ENCODE measurements at regions not wholly inside any gene's neighbourhood (a gene's known extent, or its start where the extent isn't known, plus 50 kb on each side); places are given as distances from the start of the nearest gene placed in this dataset.

DNA sequence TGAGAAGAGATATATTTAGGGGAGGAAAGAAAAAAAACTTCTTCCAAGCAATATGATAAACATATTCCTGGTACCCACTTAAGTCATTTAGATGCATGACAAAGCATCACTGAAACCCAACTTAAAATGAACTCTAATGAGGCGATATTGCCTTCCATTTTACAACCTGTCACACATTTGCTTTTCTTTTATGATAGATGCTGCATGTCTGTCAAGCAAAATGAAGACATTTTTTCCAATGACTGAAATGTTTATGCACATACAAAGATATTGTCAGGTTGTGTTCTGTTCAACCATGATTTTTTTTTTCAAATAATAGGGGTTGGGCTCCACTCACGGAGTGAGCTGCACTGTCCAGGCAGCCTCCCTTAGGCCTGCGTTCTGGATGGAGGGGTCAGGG lies 894.4 kb downstream of the SORCS3 start:
- no peaks in the 10 kb centered on the region for H3K9me3 ChIP-seq
- TF ChIP-seq, protein P1, sequence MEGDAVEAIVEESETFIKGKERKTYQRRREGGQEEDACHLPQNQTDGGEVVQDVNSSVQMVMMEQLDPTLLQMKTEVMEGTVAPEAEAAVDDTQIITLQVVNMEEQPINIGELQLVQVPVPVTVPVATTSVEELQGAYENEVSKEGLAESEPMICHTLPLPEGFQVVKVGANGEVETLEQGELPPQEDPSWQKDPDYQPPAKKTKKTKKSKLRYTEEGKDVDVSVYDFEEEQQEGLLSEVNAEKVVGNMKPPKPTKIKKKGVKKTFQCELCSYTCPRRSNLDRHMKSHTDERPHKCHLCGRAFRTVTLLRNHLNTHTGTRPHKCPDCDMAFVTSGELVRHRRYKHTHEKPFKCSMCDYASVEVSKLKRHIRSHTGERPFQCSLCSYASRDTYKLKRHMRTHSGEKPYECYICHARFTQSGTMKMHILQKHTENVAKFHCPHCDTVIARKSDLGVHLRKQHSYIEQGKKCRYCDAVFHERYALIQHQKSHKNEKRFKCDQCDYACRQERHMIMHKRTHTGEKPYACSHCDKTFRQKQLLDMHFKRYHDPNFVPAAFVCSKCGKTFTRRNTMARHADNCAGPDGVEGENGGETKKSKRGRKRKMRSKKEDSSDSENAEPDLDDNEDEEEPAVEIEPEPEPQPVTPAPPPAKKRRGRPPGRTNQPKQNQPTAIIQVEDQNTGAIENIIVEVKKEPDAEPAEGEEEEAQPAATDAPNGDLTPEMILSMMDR (IDR thresholded peaks at IDR 0.05; ENCODE audit: low read depth, low read length): no peak
- H3K4me1 ChIP-seq: no peaks in the 10 kb centered on the region
- no peaks in the 10 kb centered on the region for H3K36me3 ChIP-seq
- no peaks in the 10 kb centered on the region for H3K27me3 ChIP-seq
- DNase-seq: no peak
- no peak overlapping the region for H3K4me3 ChIP-seq (ENCODE audit: low read depth, low read length)

DNA sequence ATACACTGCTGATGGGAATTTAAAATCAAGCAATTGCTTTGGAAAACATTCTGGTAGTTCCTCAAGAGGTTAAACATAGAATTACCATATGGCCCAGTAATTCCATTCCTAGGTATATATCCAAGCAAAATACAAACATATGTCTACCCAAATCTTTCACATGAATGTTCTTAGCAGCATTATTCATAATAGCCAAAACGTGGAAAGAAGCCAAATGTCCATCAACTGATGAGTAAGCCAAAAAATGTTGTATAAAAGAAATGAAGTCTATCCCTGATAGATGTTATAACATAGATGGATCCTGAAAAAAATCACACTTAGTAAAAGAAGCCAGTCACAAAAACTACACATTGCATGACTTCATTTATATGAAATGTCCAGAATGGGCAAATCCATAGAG lies 893.0 kb downstream of the SORCS3 start:
- Histone ChIP-seq H3K4me3 (ENCODE audit: low read depth, low read length) (no peak overlapping the region), H3K4me1 (no peaks in the 10 kb centered on the region), H3K9me3 (no peaks in the 10 kb centered on the region), H3K27me3 (no peaks in the 10 kb centered on the region), H3K36me3 (no peaks in the 10 kb centered on the region)
- DNase-seq: no peak
- TF ChIP-seq, protein P1 (IDR thresholded peaks at IDR 0.05; ENCODE audit: low read depth, low read length): no peak

DNA sequence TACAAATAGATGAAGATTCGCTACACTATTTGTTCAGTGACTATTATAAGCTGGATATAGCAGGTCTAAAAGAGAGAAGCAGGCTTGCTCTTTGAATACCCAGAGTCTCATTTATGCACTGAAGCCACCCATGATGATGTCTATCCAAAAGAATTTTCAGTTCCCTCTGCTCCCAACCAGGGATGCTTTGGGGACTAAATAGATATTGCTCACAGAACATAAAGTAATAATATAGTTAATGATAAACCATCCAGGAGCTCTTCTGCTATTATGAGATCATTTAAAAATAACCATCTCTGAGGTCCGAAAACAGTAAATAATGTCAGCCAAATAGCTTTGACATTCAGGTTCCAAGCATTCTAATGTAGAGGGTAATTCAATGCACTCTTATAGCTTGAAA lies 875.4 kb downstream of the SORCS3 start:
- no peaks in the 10 kb centered on the region for H3K27me3 ChIP-seq
- TF ChIP-seq, protein P1 (IDR thresholded peaks at IDR 0.05; ENCODE audit: low read depth, low read length): no peak
- H3K4me3 ChIP-seq (ENCODE audit: low read depth, low read length): no peak overlapping the region
- H3K9me3 ChIP-seq: no peaks in the 10 kb centered on the region
- no peaks in the 10 kb centered on the region for H3K4me1 ChIP-seq
- no peaks in the 10 kb centered on the region for H3K36me3 ChIP-seq
- no peak for DNase-seq

DNA sequence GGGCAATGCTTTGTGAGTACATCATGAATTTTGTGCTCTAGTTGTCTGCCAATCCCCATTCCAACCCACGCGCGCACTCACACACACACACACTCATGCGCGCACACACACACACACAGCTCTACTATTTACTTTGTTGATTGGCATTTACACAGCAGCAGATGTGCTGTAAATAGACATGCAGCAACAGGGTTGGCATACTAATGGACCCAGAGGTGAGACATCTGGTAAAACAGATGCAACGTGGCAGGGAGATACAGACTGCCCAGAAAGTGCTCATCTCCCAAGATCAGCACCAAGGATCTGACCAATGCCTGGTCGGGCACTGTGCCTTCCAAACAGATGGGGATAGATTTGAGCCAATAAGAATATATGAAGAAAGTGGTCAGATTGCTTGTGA lies 873.0 kb downstream of the SORCS3 start:
- TF ChIP-seq, protein P1 (IDR thresholded peaks at IDR 0.05; ENCODE audit: low read depth, low read length): no peak
- Histone ChIP-seq H3K27me3 (no peaks in the 10 kb centered on the region), H3K36me3 (no peaks in the 10 kb centered on the region), H3K4me1 (no peaks in the 10 kb centered on the region), H3K9me3 (no peaks in the 10 kb centered on the region), H3K4me3 (ENCODE audit: low read depth, low read length) (no peak overlapping the region)
- no peak for DNase-seq

DNA sequence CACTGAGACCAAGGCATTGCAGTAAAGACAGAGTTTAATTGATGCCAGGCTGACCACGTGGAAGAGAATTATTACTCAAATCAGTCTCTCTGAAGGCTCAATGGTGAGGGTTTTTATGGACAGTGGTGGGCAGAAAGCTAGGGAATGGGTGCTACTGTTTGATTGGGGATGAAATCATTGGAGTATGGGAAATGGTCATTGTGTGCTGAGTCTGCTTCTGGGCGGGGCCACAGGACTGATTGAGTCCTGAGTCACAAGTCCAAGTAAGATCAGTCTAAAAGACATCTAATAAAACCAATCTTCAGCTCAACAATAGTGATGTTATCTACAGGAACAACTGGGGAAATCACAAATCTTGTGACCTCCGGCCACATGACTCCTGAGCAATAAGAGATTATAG lies 868.4 kb downstream of the SORCS3 start:
- H3K9me3 ChIP-seq: no peaks in the 10 kb centered on the region
- no peaks in the 10 kb centered on the region for H3K36me3 ChIP-seq
- no peaks in the 10 kb centered on the region for H3K4me1 ChIP-seq
- TF ChIP-seq, protein P1 (IDR thresholded peaks at IDR 0.05; ENCODE audit: low read depth, low read length): no peak
- H3K27me3 ChIP-seq: no peaks in the 10 kb centered on the region
- no peak for DNase-seq
- no peak overlapping the region for H3K4me3 ChIP-seq (ENCODE audit: low read depth, low read length)

DNA sequence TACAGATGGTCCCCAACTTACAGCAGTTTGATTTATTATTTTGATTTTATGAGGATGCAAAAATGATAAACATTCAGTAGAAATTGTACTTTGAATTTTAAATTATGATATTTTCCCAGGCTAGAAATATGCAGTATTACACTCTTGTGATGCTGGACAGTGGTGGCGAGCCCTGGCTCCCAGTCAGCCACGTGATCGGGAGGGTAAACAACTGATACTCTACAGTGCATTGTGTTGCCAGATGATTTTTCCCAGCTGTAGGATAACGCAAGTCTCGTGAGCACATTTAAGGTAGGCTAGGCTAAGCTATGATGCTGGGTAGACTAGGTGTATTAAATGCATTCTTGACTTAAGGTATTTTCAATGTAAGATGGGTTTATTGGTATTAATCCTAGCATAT lies 865.2 kb downstream of the SORCS3 start:
- H3K9me3 ChIP-seq: no peaks in the 10 kb centered on the region
- TF ChIP-seq, protein P1 (IDR thresholded peaks at IDR 0.05; ENCODE audit: low read depth, low read length): no peak

More for the DNA sequence above, 865.2 kb downstream of the SORCS3 start:
- no peak overlapping the region for H3K4me3 ChIP-seq (ENCODE audit: low read depth, low read length)
- DNase-seq: no peak
- no peaks in the 10 kb centered on the region for H3K36me3 ChIP-seq
- no peaks in the 10 kb centered on the region for H3K4me1 ChIP-seq
- no peaks in the 10 kb centered on the region for H3K27me3 ChIP-seq

Measured in BE2C (cell line).